NCI-H524 (cell line): ENCODE measurements at regions not wholly inside any gene's neighbourhood (a gene's known extent, or its start where the extent isn't known, plus 50 kb on each side); places are given as distances from the start of the nearest gene placed in this dataset.
A peak's percentile ranks its signal among the peaks of the same experiment; 100 is the strongest.

ENCODE experiments used
- DNase-seq, 2 experiments: peaks; one replicate each; lab custom pipeline; 2025; lab: John Stamatoyannopoulos, UW

DNA sequence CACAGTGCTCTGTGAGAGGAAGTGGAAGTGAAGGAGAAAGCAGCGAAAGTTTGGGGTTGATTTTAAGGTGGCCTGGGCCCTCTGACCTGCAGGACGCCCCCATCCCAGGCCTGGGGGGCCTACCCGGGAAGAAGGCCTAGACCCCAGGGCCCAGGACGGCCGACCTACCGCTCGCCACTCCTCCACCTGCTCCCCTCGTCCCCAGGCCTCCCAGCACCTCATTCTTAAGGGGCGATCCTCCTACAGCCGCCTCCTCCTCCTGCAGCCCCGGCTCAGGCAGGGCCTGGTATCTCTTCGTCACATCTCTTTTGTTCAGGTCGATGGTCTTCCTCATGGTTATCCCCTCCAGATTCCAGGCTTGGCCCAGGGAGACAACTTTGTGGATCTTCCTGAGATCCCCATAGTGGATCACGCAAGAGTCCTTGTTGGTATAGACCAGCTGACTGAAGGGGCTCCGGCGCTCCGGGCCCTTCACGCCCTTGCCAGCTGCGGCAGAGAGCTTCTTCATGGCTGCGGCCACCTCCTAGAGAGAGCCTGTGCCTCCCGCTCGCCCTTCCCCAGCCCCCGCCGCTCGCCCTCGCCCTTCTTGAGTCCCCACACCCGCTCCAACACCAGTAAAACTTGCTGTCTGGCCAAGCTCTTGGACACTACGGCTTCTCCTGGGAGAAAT lies 117.5 kb downstream of the OR13A1 start:
- no peak for DNase-seq

DNA sequence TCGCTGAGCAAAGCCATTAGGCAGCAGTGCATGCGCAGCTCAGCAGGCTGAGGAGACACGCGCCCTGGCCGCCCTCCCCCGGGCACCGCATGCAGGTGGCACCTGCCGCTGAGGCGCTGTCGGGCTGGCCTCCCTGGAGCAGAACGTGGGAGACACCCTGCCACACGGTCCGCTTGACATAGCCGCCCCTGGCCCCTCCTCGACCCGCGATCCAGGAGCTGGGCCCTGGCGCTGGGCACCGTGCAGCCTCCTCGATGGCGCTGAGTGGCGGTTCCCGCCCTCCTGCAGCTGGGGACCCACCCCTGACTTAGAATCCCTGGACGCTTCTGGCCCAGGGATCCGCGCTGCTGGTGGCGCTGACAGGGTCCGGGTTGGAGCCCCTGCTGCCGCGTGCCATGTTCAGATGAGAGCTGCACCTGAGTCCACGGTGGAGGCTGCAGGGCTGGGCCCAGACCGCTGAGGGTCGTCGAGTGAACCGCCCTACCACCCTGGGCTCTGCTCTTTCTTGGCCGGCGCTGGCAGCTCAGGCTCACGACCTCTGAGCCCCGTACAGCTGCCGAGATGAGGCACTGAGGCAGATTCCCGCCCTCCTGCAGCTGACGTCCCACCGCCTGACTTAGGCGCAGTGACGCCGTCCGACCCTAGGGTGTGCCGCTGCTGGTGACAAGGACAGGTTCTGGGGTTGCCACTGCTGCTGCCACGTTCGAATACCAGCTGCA lies 116.8 kb downstream of the OR13A1 start:
- DNase-seq = no peak

DNA sequence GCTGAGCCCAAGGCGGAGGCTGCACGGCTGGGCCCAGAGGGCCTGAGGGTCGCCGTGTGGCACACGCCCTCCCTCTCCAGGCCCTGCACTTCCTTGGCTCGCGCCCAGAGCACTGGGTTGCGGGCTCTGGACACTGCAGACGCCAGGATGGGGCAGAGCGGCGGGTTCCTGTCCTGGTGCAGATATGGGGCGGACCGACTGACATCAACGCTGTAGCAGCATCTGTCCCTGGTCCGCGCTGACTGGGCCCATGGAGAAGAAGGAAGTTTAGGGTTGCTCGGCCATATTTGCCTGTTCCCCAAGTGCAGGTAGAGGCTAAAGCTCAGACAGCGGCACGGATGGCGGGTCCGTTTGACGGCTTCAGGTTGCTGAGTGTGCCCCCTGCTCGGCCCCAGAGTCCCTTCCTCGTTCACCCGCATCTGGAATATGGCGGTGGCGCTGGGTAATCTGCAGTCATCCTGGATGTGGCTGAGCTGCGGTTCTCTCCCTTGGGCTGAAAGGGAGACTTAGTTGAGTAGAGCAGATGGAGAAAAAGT lies 116.1 kb downstream of the OR13A1 start:
- DNase-seq = no peak

DNA sequence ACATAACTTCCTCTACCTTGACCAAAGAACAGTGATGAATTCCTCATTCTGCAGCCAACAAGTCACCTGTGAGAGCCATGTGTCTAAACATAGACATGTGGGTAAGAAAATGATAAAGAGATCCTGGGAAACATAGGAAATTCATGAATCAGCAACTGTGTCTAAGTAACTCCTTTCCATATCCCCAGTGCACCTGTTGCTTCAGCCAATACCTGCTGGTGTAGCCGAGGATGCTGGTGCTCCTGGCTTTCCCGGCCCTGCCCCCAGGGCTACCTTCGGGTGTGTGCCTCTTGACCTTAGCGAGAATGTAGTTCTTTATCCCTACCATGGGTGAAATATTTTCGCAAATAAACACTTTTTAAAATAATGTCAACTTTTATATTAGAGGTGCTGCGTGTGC lies 114.1 kb downstream of the OR13A1 start:
- no peak for DNase-seq

DNA sequence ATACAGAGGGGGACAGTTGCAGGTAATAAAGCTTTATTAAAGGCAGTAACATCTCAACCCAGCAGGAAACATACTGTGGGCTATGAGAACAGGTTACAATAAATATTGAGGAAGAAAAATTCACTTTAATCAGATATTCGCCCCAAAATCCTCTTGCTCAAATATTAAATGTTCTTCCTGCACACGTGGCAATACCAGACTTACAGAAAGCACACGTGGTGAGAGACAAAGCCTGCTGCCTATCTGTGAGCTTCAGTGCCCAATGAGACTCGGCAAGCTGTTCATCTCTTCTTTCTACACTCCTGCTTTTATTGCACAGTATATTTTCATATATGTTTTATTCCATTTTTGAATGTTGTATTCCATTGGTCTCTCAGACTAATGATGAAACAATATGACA lies 113.2 kb downstream of the OR13A1 start:
- DNase-seq = no peak

DNA sequence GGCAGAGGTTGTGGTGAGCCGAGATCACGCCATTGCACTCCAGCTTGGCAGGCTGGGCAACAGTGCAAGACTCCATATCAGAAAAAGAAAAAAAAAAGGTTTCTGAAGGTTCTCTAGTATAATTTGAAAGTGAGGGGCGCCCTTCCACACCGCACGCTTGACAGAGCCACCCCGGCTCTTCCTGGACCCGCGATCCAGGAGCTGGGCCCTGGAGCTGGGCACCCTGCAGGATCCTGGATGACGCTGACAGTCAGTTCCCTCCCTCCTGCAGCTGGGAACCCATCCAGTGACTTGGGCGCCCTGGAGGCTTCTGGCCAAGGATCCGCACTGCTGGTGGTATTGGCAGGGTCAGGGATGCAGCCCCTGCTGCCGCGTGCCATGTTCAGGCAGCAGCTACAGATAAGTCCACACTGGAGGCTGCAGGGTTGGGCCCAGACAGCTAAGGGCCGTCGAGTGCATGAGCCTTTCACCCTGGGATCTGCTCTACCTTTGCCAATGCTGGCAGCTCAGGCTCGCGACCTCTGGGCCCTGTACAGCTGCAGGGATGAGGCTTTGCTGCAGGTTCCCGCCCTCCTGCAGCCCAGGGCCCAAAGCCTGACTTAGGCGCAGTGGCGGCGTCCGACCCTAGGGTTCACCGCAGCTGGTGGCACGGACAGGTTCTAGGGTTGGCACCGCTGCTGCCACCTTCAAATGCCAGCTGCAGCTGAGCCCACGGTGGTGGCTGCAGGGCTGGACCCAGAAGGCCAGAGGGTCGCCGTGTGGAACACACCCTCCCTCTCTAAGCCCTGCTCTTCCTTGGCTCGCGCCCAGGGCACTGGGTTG lies 110.2 kb downstream of the OR13A1 start:
- DNase-seq = no peak

DNA sequence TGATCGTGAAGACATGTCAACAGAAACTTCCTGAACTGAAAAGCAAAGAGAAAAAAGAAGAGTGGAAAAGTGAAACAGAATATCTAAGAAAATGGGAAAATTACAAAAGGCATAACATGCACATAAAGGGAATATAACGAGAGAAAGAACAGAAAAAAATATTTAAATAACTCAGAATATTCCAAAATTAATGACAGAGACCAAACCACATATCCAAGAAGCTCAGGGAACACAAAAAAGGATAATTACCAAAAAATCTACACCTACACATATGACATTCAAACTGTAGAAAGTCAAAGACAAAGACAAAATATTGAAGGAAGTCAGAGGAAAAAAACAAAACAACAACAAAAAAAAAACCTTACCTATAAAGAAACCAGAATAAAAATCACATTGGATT lies 105.5 kb downstream of the OR13A1 start:
- DNase-seq = no peak

DNA sequence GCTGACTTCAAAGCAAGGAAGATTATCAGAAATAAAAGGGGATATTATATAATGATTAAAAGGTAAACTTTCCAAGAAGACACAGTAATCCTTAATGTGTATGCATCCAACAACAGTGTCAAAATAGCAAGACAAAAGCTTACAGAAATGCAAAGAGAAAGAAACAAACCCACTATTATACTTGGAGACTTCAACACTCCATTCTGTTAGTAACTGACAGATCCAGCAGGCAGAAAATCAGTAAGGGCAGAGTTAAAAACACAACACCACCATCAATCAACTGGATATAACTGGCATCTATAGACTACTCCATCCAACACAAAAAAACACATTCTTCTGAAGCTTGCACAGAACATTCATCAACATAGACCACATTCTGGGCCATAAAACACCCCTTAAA lies 103.8 kb downstream of the OR13A1 start:
- DNase-seq = no peak

DNA sequence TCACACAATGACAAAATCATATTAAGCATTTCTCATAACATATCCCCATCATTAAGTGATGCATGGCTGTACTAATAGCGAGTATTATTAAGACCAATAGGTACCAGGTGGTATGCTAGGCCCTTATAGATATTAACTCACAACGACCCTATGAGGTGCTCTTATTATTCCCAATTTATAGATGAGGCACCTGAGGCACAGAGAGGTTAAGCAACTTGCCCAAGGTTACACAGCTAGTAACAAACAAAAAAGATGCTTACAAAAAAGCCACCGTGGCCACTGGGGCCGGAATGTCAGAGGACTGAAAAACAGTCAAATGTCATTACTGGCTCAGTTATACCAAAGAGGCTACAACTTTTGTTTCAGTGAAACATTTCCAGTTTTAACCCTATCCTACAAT lies 96.0 kb downstream of the OR13A1 start:
- DNase-seq = no peak

DNA sequence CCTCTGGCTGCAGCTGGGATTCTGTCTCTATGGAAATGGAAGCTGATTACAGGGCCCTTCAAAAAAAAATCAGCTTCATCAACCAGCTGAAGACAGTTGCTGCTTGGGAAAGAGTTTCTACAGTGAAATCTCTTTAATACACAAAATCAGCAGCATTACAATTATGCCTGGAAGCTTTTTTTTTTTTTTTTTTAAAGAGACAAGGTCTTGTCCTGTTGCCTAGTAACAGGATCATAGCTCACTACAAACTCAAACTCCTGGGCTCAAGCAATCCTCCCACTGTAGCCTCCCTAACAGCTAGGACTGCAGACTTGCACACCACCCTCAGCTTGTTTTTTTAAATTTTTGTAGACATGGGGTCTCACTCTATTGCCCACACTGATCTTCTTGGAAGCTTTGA lies 94.5 kb downstream of the OR13A1 start:
- no peak for DNase-seq

DNA sequence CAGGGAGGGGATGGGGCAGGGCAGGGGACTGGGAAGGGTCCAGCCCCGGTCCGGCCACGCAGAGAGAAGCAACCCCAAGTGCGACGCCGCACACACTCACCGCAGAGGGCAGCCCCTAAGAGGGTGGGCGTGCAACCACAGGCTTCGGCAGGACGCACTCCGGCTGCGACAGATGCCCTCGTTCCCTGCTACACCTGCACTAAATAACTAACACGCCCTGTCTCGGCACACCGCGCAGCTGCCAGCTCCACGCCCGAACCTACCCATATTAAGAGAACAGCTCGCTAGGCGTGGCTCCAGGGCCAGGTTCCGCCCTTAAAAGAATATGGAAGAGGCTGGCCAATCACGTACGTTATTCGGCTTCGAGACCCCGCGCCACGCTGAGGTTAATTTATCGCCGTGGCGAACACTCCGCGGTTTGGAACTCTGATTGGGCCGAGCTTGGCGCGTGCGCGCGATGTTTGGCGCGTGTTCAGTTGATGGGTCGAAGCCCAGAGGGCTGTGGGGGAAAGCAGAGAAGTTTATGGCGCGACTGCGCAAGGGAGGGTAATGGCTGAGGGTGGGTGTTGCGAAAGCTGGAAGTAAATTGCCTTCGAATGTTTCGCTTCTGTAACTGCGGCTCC lies 91.1 kb downstream of the OR13A1 start:
- no peak for DNase-seq

DNA sequence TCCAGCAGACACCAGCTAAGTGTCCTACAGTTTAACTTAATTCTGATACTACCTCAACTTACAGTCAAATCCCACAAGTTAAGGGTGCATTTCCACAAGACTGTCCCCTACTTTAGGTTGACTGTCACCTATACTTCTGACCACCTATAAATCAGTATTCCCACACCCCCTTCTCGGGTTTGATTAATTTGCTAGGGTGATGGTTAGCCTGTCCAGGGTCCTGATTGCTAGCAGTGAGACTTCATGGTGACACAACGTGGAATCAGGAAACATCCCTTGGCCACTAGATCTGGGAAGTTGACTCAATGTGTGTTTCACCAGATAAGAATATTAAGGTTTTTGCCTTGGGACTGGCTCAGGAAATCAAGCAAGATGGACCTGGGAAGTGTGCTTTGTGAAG lies 88.4 kb downstream of the OR13A1 start:
- DNase-seq = no peak

DNA sequence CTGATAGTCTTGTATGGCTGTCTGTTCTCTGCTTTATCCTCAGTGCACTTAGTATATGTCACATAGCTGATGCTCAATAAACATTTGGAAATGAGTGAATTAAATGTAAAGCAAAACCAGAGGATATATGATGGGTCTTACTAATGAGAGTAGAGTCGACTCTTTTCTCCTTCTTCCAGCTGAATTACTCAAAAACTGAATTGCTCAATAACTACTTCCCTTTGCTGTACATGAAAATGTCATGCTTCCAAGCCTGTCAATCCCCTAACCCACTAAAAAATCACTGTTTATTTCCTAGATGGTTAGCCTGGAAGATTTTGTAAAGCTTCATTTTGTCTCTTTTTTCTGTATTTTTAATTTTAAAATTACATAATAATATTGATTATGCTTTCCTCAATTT lies 88.0 kb downstream of the OR13A1 start:
- no peak for DNase-seq

DNA sequence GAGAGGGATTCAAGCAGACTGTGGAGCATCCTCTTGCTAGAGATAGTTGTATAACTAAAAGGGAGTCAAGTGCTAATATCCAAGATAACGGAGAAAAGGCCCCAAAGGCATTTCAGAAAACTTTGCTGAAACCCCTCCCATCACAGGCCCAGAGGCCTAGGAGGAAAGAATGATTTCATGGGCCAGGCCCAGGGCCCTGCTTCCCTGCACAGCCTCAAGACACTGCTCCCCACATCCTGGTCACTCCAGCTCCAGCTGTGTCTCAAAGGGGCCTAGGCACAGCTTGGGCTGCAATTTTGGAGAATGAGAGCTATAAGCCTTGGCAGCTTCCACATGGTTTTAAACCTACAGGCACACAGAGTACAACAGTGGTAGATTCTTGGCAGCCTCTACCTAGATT lies 85.6 kb downstream of the OR13A1 start:
- DNase-seq = no peak

DNA sequence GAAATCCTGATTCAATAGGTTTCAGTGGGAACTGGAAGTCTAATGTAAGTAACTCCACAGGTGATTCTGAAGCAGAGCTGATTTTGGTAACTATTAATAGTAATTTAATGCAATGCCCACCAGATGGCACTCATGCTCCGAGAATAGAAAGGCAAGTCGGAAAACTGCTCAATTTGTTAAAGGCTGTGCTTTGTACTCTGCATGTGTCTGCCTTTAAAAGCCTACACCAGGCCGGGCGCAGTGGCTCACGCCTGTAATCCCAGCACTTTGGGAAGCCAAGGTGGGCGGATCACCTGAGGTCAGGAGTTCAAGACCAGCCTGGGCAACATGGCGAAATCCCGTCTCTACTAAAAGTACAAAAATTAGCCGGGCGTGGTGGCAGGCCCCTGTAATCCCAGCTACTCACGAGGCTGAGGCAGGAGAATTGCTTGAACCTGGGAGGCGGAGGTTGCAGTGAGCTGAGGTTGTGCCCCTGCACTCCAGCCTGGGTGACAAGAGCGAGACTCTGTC lies 80.1 kb downstream of the OR13A1 start:
- DNase-seq = peak; percentile 68 to 70

DNA sequence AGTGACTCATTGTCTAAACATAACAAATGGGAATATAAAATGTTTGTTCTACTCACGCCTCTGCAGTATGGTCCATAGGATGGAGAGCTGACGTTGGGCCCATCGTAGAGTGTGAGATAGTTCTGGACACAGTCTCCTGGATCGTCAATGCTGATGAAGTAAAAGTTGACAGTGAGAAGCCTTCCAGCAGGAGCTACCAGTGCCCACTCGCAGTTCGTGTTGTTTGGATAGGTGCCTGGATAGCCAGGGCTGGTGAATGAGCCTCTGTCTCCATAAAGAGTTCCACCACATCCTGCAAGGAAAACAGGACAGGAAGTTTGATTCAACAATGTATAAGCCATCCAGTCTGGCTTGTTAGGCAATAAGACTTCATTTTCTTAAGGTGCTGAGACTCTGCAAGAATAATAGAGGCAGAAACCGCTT lies 79.6 kb downstream of the OR13A1 start:
- no peak for DNase-seq

DNA sequence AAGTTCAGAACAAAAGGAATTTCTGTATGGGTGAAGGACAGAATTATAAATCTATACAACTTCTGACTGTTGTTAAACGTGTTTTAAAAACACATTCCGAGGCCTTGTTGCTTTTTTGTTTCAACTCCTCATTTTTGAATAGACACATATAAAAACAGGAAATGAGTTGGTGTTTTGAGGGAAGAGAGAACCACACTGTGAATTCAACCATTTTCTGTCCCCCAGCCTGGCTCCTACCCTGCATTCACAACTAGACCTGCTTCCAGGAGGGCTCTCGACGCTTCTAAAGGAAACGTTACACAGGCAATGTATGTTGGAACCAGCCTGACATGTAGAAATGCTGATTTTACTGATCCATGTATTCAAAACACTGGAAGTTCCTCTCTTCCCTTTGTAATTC lies 76.5 kb downstream of the OR13A1 start:
- no peak for DNase-seq

DNA sequence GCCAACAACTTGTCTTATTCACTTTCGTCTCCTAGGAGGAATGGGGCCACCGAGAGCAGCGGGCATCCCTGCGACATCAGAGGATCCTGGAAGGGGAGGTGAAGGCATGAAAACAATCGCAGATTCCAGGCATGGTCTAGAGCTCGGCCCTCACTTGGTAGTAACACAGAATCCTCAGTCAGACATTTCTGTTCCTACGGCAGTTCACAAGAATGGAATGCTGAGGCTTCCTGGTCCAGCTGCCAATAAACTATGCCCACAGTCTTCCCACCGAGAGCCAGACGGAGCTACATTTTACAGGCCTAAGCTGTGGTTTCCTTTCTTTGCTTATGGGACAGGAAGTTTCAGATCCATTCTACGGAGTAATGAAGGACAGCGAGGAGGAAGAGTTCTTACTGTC lies 75.8 kb downstream of the OR13A1 start:
- no peak for DNase-seq

DNA sequence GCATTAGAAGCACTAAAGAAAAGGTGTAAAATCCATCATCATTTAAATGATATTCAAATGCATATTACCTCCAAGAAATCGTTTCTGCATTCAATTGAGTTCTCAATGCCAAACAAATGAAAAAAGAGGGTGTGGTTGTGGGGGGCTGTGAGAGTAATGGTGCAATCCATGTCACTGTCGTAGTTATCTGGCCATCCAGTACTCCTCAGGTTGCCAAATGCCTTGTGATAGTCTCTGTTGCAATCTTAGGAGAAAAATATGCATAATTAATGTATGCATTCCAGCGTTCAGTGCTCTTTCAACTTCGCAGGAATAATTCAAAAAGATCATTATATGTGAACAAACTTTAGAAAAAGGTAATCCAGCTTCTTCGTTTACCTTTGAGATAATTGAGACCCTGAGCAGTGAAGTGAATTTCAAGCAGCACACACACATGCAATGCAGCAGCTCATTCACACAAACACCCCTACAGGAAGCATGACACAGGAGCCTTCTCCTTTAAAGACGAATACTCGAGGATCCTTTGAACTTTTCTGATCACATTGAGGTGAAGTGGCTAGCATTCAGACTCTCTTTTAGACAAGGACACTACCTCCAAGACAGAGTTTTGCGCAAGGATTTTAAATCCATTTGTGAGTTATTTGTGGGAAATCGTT lies 73.4 kb downstream of the OR13A1 start:
- no peak for DNase-seq

DNA sequence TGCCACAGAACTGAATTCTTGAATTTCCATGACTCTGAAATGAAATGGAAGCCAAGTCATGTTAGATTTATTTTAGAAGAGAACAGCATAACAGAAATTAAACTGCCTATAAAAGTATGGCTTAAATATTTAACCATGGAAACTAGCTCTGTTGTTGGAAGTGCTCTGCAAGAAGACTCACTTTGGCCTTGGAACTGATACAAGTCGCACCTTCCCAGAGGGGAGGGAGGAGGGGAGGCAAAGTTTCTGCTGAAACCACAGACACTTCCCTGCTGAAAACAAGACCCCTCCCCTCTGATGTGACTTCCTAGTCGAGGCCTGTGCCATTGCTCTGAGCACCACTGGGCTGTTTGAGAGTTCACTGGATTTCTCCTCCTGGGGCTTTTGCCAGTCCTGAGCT lies 72.1 kb downstream of the OR13A1 start:
- DNase-seq = no peak

DNA sequence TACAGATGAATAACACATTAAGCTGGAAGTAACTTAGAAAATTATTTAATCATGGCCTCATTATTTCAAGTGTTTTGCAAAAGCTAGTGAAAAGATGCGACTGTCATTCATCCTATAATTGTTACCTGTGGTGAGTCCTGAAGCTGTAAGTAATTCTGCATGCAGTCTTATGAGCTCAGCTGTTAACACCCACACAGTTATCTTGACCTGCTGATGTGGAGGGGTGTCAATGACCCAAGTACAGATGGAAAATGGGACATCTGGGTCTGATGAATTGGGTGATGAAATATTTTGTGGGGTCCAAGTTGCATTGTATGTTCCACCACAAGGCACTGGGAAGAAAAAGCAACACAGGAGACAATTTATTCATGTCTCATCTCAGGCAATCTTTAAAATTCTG lies 68.9 kb downstream of the OR13A1 start:
- no peak for DNase-seq
